ENCODE measurements at regions not wholly inside any gene's neighbourhood (a gene's known extent, or its start where the extent isn't known, plus 50 kb on each side); places are given as distances from the start of the nearest gene placed in this dataset.

DNA sequence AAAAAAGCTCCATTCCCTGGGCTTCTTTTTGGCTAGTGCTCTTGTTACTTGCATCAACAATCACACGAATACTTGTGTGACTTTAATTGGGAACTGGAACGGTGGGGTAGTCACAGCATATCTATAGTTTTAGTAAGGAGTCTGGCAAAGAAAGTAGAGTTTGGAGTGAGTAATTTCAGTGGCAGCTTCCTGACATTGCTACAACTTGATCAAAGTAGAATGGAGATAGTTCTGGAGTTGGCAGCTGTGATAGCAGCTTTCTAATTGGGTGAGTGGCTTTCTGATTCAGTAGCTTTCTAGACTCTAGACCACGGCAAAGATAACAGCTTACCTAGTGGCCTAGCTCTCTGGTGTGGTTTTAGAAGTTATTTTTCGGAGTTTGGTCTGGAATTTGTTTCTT is 475.0 kb downstream of the TUSC7 start:
- H3K36me3 ChIP-seq: no peaks in the 10 kb centered on the region
- intact Hi-C loops (cut with DNase I; ENCODE audit: low total_unique reads): no loop called here
- 75 to 88% (median 80%) methylated on average over 4 of the region's 4 CpGs for WGBS, 5 donors
- no peaks in the 10 kb centered on the region for H3K27me3 ChIP-seq (replicated peaks in 1 of 7)
- no peaks in the 10 kb centered on the region for H3K4me1 ChIP-seq
- H3K4me3 ChIP-seq: no peak overlapping the region
- TF ChIP-seq POLR2AphosphoS5 (IDR thresholded peaks at IDR 0.05): no peak
- TF ChIP-seq CTCF (IDR thresholded peaks at IDR 0.05 in 8 of 11, conservative IDR thresholded peaks at IDR 0.05 in 3 of 11): no peak
- no peak for TF ChIP-seq POLR2A (IDR thresholded peaks at IDR 0.05)
- H3K9me3 ChIP-seq: no peaks in the 10 kb centered on the region
- no peak overlapping the region for H3K27ac ChIP-seq
- DNase-seq: no peak

DNA sequence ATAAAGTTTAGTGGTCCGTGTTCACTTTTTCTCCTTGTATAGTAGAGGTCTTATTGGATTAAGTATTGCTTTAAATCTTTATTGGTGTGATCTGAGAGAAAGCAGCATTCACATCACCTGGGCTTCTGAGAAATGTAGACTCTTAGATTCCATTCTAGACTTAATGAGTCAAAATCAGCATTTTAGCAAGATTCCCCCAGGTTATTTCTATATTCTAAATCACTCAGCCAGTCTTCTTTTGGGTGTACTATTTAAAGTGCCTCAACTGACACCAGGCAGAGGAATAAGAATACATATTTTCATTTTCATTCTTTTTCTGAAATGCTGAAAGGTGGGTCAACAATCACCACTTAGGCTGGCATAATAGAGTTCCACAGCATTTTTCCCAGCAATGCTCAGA is 481.7 kb downstream of the TUSC7 start:
- H3K27ac ChIP-seq: no peak overlapping the region
- H3K36me3 ChIP-seq: no peaks in the 10 kb centered on the region
- no peaks in the 10 kb centered on the region for H3K4me1 ChIP-seq
- DNase-seq: no peak
- TF ChIP-seq POLR2AphosphoS5 (IDR thresholded peaks at IDR 0.05) (no peak), CTCF (IDR thresholded peaks at IDR 0.05 in 8 of 11, conservative IDR thresholded peaks at IDR 0.05 in 3 of 11) (no peak), POLR2A (IDR thresholded peaks at IDR 0.05) (no peak)
- no peaks in the 10 kb centered on the region for H3K9me3 ChIP-seq
- no peak overlapping the region for H3K4me3 ChIP-seq
- H3K27me3 ChIP-seq (replicated peaks in 1 of 7): no peaks in the 10 kb centered on the region
- intact Hi-C loops (cut with DNase I; ENCODE audit: low total_unique reads): no loop called here
- 65 to 89% (median 81%) methylated on average over 1 of the region's 1 CpG for WGBS, 5 donors

DNA sequence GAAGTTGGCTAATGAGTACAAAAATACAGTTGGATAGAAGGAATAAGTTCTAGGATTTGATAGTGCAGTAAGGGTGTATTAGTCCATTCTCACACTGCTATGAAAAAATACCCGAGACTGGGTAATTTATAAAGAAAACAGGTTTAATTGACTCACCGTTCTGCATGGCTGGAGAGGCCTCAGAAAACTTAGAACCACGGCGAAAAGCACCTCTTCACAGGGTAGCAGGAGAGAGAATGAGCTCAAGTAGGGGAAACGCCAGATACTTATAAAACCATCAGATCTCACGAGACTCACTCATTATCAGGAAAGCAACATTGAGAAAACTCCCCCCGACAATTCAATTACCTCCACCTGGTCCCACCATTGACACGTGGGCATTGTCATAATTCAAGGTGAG is 483.3 kb downstream of the TUSC7 start:
- H3K36me3 ChIP-seq: no peaks in the 10 kb centered on the region
- WGBS, 5 donors: 84 to 89% (median 87%) methylated on average over 8 of the region's 8 CpGs
- H3K27ac ChIP-seq: no peak overlapping the region
- intact Hi-C loops (cut with DNase I; ENCODE audit: low total_unique reads): no loop called here
- DNase-seq: no peak
- no peaks in the 10 kb centered on the region for H3K4me1 ChIP-seq
- no peaks in the 10 kb centered on the region for H3K27me3 ChIP-seq (replicated peaks in 1 of 7)
- H3K9me3 ChIP-seq: no peaks in the 10 kb centered on the region
- TF ChIP-seq POLR2A (IDR thresholded peaks at IDR 0.05) (no peak), CTCF (IDR thresholded peaks at IDR 0.05 in 8 of 11, conservative IDR thresholded peaks at IDR 0.05 in 3 of 11) (no peak), POLR2AphosphoS5 (IDR thresholded peaks at IDR 0.05) (no peak)
- no peak overlapping the region for H3K4me3 ChIP-seq

GRCh38 chr3:117193390-117193789 is 483.8 kb downstream of the TUSC7 start:
- 78 to 87% (median 80%) methylated on average over 2 of the region's 2 CpGs for WGBS, 5 donors
- Histone ChIP-seq H3K27ac (no peak overlapping the region), H3K9me3 (no peaks in the 10 kb centered on the region), H3K4me1 (no peaks in the 10 kb centered on the region), H3K27me3 (replicated peaks in 1 of 7) (no peaks in the 10 kb centered on the region), H3K36me3 (no peaks in the 10 kb centered on the region), H3K4me3 (no peak overlapping the region)
- TF ChIP-seq POLR2A (IDR thresholded peaks at IDR 0.05) (no peak), POLR2AphosphoS5 (IDR thresholded peaks at IDR 0.05) (no peak), CTCF (IDR thresholded peaks at IDR 0.05 in 8 of 11, conservative IDR thresholded peaks at IDR 0.05 in 3 of 11) (no peak)
- intact Hi-C loops (cut with DNase I; ENCODE audit: low total_unique reads): no loop called here
- no peak for DNase-seq

Data from spleen (tissue), 11 donors.